COLO829 (cell line): ENCODE measurements at regions not wholly inside any gene's neighbourhood (a gene's known extent, or its start where the extent isn't known, plus 50 kb on each side); places are given as distances from the start of the nearest gene placed in this dataset.

ENCODE experiments used
- DNase-seq: peaks from one replicate; pipeline ENCODE4 v3.0.0; 2012; ENCODE audit warnings: low spot score

- no peak for DNase-seq
These were observed 192.6 kb upstream of the NAV2 start for GRCh38 chr11:19519912-19520641.

DNA sequence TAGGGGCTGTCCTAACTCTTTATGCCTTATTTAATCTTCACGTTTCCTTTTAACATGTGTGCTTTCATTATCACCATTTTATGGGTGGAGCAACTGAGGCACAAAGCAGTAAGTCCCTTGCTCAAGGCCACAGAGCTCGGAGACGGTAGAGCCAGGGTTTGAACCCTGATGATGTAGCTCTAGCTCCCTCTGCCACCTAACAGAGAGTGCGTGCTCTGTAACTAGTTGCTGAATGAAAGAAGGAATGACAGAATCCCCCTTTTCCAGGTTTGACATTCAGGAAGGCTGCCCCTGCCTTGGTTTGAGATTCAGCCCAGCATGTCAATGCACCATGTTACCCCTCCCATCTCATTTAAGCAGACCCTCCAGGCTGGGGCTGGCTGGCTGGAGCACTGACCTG, 193.3 kb upstream of the NAV2 start:
- DNase-seq = no peak

DNA sequence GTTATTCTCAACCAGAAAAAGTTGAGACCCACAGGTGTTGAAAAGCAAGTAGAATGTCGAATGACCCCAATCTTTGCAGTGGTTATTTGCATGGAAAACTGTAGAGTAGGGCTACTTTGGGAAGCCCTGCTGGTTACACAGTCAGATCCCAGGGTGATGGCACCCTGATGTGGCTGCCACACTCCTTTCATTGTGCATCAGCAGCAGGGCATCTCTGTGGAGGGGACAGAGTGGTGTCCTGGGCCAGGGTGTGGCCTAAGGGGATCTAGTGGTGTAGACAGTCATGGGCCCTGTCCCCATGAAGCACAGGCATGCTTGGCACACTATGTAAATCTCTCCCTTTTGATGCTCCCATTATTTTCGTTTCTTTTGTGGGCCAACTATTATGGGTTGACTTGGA, 199.4 kb upstream of the NAV2 start:
- no peak for DNase-seq

- no peak for DNase-seq
These were observed 200.0 kb upstream of the NAV2 start for GRCh38 chr11:19512618-19513017.

GRCh38 chr11:19511413-19512183, 201.0 kb upstream of the NAV2 start:
- no peak for DNase-seq

DNA sequence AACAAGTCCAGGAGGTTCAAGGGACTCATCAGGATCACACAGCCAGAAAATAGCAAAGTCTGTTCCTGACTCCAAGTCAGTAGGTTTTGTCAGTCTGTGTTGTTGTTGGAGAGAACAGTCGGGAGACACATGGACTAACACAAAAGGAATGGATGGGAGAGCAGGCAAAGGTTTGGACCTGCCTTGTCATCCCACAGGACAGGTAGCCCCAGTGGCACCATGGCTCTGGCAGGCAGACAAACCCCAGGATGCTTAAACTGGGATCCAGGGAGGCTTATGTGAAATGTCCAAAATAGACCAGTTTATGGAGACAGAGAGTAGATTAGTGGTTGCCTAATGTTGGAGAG, 201.6 kb upstream of the NAV2 start:
- DNase-seq = no peak

- no peak for DNase-seq
These were observed 202.2 kb upstream of the NAV2 start for GRCh38 chr11:19510468-19510867.

GRCh38 chr11:19509215-19509614, 203.4 kb upstream of the NAV2 start:
- no peak for DNase-seq

GRCh38 chr11:19508165-19508564, 204.5 kb upstream of the NAV2 start:
- peak; percentile 64 for DNase-seq

DNA sequence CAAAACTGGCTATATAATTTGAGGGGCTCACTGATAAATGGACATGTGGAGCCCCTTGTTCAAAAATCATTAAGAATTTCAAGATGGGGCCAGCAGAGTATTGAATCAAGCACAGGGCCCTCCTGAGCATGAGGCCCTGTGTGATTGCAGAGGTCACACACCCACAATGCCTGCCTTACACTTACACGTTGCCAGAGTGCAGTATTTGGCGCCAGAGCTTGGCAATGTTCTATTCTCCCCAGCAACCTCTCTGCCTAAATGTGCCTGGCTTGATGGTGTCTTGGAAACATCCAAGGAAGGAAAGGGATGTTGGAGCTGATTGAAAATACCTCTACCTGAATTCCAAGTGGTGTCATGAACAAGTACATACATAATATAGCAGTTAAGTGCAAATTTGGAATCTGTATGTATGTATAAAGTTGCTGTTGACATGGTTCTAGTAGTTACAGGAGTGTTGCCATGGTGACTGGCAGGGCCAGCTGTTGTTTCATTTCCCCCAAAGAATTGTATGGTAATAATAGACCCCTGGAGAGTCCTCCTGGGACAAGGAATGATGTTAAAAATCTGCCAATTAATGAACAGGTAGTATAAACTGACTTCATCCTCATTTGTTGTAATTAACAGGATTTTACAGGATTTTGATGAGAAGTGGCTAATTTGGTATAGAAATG, 205.7 kb upstream of the NAV2 start:
- DNase-seq = no peak

DNA sequence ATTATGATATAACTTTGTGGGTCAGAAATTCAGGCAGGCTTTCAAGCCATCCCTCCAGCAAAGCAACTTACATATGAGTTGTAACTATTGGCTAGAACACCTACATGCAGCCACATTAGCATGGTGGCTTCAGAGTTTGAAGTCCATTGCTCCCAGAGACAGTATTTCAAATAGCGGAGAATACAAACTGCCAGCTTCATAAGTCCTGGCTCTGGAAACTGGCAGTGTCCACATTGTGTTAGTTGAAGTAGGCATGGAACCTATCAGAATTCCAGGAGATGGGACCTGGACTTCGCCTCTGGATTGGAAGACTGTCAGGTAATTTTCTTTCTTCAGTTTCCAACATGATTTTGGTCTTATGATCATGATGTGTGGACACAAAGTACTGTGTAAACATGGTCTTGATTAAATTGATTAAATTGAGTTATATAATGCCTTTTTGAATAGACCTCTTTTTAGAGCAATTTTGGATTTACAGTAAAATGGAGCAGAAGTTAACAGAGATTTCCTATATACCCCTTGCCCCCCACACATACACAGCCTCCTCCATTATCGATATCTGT, 209.9 kb upstream of the NAV2 start:
- no peak for DNase-seq

DNA sequence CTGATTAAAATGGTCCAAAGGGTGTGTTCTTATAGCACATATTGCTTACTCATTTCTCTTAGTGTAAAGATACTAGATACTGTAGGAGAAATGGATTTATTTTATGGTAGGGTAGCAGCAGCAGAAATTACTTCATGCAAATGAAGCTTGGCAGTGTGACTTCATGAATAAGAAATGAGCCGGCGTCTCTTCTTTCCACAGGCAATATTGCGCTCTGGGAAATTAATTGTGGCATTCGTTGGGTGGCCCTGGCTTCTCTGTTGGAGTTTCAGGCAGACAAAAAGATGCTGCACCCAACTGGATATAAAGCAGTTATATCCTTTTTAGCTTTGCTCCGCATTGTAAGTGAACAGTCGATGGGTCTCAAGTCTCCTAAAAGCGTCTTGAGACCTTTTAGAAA, 211.0 kb upstream of the NAV2 start:
- DNase-seq = no peak

GRCh38 chr11:19499999-19500398, 212.6 kb upstream of the NAV2 start:
- no peak for DNase-seq

DNA sequence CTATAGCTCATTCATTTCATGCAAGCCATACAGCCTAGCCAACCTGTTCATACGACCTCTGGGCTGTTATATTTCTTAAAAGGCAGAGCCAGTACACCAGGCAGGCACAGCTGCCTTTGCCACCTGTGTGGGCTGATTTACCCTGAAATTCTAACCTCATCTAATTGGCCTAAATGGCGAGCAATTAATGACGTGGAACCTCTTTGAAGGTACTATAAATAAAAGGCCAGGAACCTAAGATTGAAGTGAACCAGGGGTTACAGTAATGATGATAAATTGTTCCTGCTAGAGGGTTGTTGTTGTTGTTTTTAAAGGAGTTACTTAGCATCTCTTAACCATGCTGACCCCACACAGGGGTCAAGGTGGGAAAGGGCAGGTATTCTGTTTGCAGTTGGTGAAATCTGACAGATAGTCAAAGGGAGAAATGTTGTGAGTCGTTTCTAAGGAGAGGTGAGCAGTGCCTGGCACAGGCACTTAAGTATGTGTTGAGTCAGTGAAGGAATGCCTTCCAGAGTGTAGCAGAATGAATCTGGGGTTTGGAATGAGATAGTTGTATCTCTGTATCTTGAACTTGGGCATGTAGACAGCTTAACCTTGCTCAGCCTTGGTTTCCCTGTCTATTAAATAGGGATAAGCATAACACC, 213.5 kb upstream of the NAV2 start:
- DNase-seq = no peak

DNA sequence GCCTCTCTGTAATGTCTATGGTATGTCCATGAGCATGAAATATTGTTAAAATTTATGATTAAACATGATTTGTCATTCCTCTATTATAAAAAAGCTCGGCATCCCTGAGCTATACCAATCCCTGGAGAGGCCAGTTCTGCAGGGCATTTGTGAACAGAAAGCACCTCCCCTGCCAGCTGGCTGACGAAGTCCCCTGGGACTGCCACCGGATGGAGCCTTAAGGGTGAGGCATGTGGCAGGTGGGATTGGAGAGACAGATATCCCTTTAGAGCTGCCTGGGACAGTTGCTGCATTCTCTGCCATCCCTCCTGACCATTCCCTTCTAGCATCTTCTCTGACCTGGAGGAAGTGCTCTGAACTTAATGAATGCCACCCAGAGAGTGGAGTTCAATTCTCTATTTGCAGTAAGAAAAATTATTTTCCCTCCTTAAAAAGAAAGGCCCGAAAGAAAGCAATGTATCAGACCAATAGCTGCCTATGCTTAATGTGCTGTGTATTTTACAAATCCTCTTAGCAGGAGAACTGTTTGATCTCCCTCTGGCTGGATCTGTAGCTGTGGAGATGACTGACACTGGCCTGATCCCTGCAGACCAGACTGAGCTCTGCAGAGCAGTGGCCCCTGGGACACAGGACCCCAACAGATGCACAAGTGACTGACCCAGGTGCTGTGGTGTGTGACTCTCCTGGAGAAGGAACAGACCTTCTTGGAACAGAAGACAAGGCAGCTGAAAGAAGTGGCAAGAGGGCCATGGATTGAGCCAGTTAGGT, 219.0 kb upstream of the NAV2 start:
- no peak for DNase-seq

GRCh38 chr11:19482319-19483100, 230.1 kb upstream of the NAV2 start:
- no peak for DNase-seq

- no peak for DNase-seq
These were observed 232.1 kb upstream of the NAV2 start for GRCh38 chr11:19480540-19480939.

DNA sequence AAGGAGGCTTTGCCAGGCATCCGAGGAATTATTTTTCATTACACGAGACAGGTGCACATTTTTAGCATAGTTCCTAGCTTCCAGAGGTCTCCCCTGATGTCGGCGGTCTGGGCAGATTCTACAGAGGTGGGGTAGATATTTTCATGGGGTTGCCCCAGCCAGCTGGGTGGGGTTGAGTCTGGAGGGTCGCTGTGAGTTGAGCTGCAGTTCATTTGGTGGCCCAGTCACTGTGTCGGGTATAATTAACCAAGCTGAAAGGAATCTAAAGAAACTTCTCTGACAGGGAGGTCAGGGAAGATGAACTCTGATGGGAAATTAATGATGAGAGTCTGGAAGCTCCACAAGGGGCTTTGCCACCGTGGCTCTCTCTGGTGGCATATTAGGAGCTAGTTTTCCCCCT, 233.7 kb upstream of the NAV2 start:
- no peak for DNase-seq

GRCh38 chr11:19474954-19475721, 234.4 kb upstream of the E2F8 start:
- peak; percentile 29 for DNase-seq

- no peak for DNase-seq
These were observed 233.5 kb upstream of the E2F8 start for GRCh38 chr11:19474211-19474610.
